Gastroesophageal sphincter (tissue), 4 donors: ENCODE measurements at regions not wholly inside any gene's neighbourhood (a gene's known extent, or its start where the extent isn't known, plus 50 kb on each side); places are given as distances from the start of the nearest gene placed in this dataset.

Source experiments
- ATAC-seq: fragments of 150-250 bp; one replicate; pipeline ENCODE4 v1.9.1; 2016; ENCODE audit warnings: mild to moderate bottlenecking, moderate library complexity
- H3K27ac ChIP-seq, 4 donors: fragments of 200-600 bp; sonication (generic) in 3 of 4; 1 replicate in 3 of 4; 2 replicates in 1 of 4; pipeline ENCODE4 v1.5.1; 2016 to 2019
- H3K27me3 ChIP-seq: fragments of 200-600 bp; sonication (generic); one replicate; pipeline ENCODE4 v1.5.1; 2019
- H3K36me3 ChIP-seq, 2 donors: fragments of 200-600 bp; sonication (generic); one replicate each; pipeline ENCODE4 v1.5.1; 2019; ENCODE audit warnings: control low read depth in 1 of 2
- H3K4me1 ChIP-seq, 3 donors: fragments of 200-600 bp; sonication (generic); 1 replicate in 2 of 3; 2 replicates in 1 of 3; pipeline ENCODE4 v1.5.1; 2016 to 2019; ENCODE audit warnings: control low read depth in 2 of 3
- H3K4me3 ChIP-seq, 2 donors: fragments of 200-600 bp; sonication (generic); one replicate each; pipeline ENCODE4 v1.5.1; 2019; ENCODE audit warnings: mild to moderate bottlenecking in 1 of 2, moderate library complexity in 1 of 2
- H3K9me3 ChIP-seq, 3 donors: fragments of 200-600 bp; sonication (generic); one replicate each; pipeline ENCODE4 v1.5.1; 2017 to 2019; ENCODE audit warnings: control low read depth in 2 of 3
- EP300 ChIP-seq: sonication (generic); formaldehyde crosslinking; IDR thresholded peaks from one replicate; pipeline ENCODE4 v1.6.1; 2017; ENCODE audit warnings: antibody characterized with exemption, mild to moderate bottlenecking
- POLR2A ChIP-seq, 2 donors: fragments of 450-650 bp; IDR thresholded peaks; one replicate each; pipeline ENCODE4 v1.6.1; 2017; ENCODE audit warnings: antibody characterized with exemption in 2 of 2, mild to moderate bottlenecking in 2 of 2, moderate library complexity in 1 of 2
- POLR2AphosphoS5 ChIP-seq: sonication (generic); formaldehyde crosslinking; IDR thresholded peaks from one replicate; pipeline ENCODE4 v1.6.1; 2017; ENCODE audit warnings: antibody characterized with exemption
- WGBS, 2 donors: methylation state at CpG; one replicate each; pipeline ENCODE4 v1.1.5; 2018; ENCODE audit warnings: low coverage in 1 of 2; 5-methylcytosine and 5-hydroxymethylcytosine counted together
- TF ChIP-seq, protein P1 (sequence below), 4 experiments: fragments of 200-600 bp in 2 of 4; fragments of 450-650 bp in 2 of 4; sonication (generic) in 1 of 4; IDR thresholded peaks; one replicate each; pipeline ENCODE4 v1.5.1; 2017 to 2019; ENCODE audit warnings: antibody characterized with exemption in 4 of 4, mild to moderate bottlenecking in 2 of 4, moderate library complexity in 2 of 4

DNA sequence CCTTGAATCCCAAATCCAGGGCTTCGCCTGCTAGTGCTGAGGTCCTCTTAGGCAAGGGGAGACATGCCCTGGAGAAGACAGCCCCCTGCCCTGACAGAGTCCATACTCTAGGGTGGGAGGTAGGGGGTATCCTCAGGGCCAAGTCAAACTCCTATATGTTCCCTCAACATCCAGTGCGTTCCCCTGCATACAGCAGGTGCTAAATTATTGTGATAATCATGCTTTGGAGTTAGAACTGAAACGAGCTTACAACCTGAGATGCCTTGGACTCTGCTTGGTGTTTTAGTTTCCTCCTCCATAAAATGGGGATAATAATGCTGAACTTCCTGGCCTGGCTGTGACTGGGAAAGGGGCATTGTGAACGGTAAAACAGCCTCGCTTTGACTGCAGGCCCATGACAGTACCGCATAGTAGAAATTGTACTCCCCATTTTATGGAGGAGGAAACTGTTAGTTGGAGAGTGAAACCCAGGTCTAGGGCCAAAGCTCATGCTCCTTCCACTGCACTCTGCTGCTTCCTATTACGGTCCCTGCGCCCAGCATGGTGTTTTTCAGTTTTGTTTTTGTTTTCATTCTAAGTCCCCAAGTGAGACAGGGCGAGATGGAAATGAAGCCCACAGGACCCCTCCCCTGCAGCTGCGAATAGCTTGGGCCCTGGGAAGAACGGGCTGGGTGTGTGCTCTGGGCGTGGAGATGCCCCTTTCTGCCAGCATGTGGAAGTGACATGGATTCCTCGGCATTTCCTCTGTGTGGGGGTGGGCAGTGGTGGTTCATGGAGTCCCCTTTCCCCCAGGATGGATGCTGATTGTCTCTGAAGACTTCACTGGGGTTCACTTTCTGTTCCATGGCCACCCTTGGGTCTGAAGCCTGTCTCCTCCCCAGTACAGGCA is 162.5 kb downstream of the VEGFA start:
- 85 to 90% methylated on average over 7 to 9 of the region's 13 CpGs for WGBS, 2 donors
- Histone ChIP-seq H3K9me3 (no peaks in the 10 kb centered on the region), H3K27me3 (no peaks in the 10 kb centered on the region), H3K4me3 (no peak overlapping the region), H3K27ac (peak overlapping the region in 3 of 4 donors; percentile 24 to 70 (median 59)), H3K36me3 (no peaks in the 10 kb centered on the region), H3K4me1 (no peaks in the 10 kb centered on the region)
- no peak for TF ChIP-seq POLR2AphosphoS5
- no peak for TF ChIP-seq POLR2A (IDR thresholded peaks at IDR 0.05)
- TF ChIP-seq, protein P1, sequence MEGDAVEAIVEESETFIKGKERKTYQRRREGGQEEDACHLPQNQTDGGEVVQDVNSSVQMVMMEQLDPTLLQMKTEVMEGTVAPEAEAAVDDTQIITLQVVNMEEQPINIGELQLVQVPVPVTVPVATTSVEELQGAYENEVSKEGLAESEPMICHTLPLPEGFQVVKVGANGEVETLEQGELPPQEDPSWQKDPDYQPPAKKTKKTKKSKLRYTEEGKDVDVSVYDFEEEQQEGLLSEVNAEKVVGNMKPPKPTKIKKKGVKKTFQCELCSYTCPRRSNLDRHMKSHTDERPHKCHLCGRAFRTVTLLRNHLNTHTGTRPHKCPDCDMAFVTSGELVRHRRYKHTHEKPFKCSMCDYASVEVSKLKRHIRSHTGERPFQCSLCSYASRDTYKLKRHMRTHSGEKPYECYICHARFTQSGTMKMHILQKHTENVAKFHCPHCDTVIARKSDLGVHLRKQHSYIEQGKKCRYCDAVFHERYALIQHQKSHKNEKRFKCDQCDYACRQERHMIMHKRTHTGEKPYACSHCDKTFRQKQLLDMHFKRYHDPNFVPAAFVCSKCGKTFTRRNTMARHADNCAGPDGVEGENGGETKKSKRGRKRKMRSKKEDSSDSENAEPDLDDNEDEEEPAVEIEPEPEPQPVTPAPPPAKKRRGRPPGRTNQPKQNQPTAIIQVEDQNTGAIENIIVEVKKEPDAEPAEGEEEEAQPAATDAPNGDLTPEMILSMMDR (IDR thresholded peaks at IDR 0.05) = no peak
- TF ChIP-seq EP300 = no peak
- ATAC-seq = no peak

DNA sequence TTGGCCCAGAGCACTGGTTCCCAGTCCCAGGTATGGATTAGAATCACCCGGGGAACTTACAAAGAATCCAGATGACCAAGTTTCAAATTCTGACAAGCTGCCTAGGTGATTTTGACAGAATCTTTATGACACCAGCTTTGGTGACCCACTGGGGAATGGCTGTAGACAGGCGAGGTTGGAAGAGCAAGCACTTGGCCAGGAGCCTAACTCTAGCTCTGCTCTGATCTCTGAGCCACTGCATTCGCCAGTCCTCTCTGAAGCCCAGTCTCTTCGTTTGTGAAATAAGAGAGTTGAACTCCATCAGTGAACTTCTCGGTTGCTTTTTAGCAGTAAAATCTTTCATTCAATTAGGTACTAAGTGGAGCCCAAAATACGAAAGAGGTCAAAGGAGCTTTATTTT is 161.2 kb downstream of the VEGFA start:
- H3K4me3 ChIP-seq = no peak overlapping the region

DNA sequence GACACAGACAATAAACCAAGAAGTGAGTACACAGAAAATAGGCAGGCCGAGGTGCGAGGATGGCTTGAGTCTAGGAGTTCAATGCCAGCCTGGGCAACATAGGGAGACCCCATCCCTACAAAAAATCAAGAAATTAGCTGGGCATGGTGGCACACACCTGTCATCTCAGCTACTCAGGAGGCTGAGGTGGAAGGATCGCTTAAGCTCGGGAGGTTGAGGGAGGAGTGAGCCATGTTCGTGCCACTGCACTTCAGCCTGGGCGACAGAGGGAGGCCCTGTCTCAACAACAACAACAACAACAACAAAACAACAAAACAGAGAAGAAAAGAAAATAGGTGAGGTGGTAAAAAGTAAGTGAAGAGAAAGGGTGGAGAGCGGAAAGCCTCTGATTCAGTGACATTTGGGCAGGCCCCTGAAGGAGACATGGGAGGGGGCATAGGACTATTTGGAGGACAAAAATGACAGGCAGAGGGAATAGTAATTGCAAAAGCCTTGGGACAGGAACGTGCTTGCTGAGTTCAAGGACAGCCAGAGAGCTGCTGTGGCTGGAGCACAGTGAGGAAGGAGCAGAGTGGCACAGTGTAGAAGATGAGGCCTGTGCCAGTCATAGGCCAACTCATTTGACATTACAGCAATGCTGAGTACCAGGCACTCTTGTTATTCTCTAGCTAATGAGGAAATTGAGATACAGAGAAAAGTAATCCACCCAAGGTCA is 160.6 kb downstream of the VEGFA start:
- 91 to 98% methylated on average over 7 of the region's 8 CpGs for WGBS, 2 donors

More for the DNA sequence above, 161.2 kb downstream of the VEGFA start:
- TF ChIP-seq, protein P1 (IDR thresholded peaks at IDR 0.05) = no peak
- no peak for TF ChIP-seq POLR2A (IDR thresholded peaks at IDR 0.05)
- TF ChIP-seq POLR2AphosphoS5 = no peak
- TF ChIP-seq EP300 = no peak
- no peaks in the 10 kb centered on the region for H3K4me1 ChIP-seq
- H3K36me3 ChIP-seq = no peaks in the 10 kb centered on the region
- H3K27ac ChIP-seq = no peak overlapping the region
- no peaks in the 10 kb centered on the region for H3K9me3 ChIP-seq
- no peak for ATAC-seq
- H3K27me3 ChIP-seq = no peaks in the 10 kb centered on the region
- WGBS, 2 donors = 80 to 93% methylated on average over 3 to 5 of the region's 6 CpGs

DNA sequence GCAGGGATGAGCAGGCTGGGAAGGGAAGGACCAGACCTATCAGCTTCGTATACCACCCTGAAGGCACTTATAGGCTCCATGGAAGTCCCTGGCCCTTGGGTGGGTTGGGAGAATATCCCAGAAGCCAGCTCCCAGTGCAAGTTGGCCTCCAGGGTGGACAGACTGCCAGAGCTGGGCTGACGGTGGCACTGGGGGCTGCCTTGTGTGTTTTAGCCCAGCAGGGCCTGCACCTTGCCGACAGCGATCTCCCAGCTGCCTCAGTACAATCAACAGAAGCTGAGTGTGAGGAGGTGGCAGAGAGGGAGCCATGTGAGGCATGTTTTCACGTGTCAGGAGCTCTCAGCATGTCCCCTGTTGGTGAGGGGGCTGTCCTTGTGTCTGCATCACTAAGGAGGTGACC is 159.5 kb downstream of the VEGFA start:
- Histone ChIP-seq H3K4me1 (no peaks in the 10 kb centered on the region), H3K27ac (no peak overlapping the region), H3K4me3 (no peak overlapping the region), H3K9me3 (no peaks in the 10 kb centered on the region), H3K36me3 (no peaks in the 10 kb centered on the region), H3K27me3 (no peaks in the 10 kb centered on the region)
- TF ChIP-seq EP300 (no peak), POLR2AphosphoS5 (no peak), POLR2A (IDR thresholded peaks at IDR 0.05) (no peak)
- TF ChIP-seq, protein P1 (IDR thresholded peaks at IDR 0.05) = no peak
- ATAC-seq = no peak
- WGBS, 2 donors = 57 to 67% methylated on average over 1 to 2 of the region's 5 CpGs

More for the DNA sequence above, 160.6 kb downstream of the VEGFA start:
- H3K27ac ChIP-seq = no peak overlapping the region
- no peaks in the 10 kb centered on the region for H3K36me3 ChIP-seq
- H3K27me3 ChIP-seq = no peaks in the 10 kb centered on the region
- no peaks in the 10 kb centered on the region for H3K9me3 ChIP-seq
- ATAC-seq = no peak
- H3K4me1 ChIP-seq = no peaks in the 10 kb centered on the region
- H3K4me3 ChIP-seq = no peak overlapping the region
- TF ChIP-seq POLR2A (IDR thresholded peaks at IDR 0.05) (no peak), POLR2AphosphoS5 (no peak), EP300 (no peak)
- TF ChIP-seq, protein P1 (IDR thresholded peaks at IDR 0.05) = no peak
